Trophoblast cell (in vitro differentiated cells and primary cell): ENCODE measurements at regions not wholly inside any gene's neighbourhood (a gene's known extent, or its start where the extent isn't known, plus 50 kb on each side); places are given as distances from the start of the nearest gene placed in this dataset.

Experiments
- DNase-seq, 2 donors: peaks; one replicate each; pipeline ENCODE4 v3.0.0-alpha.2; 2016
- H2AFZ ChIP-seq: 2 replicates; pipeline ENCODE4 v1.6.1; 2013; ENCODE audit warnings: low read length, moderate library complexity, mild to moderate bottlenecking; ENCODE audit not compliant: insufficient read depth, poor library complexity
- H2AK5ac ChIP-seq: 2 replicates; pipeline ENCODE4 v1.6.1; 2013; ENCODE audit warnings: mild to moderate bottlenecking, low read length
- H2BK120ac ChIP-seq: 2 replicates; pipeline ENCODE4 v1.6.1; 2013; ENCODE audit warnings: low read length, mild to moderate bottlenecking, moderate library complexity; ENCODE audit not compliant: insufficient read depth, poor library complexity
- H2BK12ac ChIP-seq: 2 replicates; pipeline ENCODE4 v1.6.1; 2013; ENCODE audit warnings: mild to moderate bottlenecking, low read length, moderate library complexity
- H2BK5ac ChIP-seq: 2 replicates; pipeline ENCODE4 v1.6.1; 2013; ENCODE audit warnings: low read length, low read depth, moderate library complexity, mild to moderate bottlenecking; ENCODE audit not compliant: poor library complexity
- H3K14ac ChIP-seq: 2 replicates; pipeline ENCODE4 v1.6.1; 2013; ENCODE audit warnings: mild to moderate bottlenecking, low read length
- H3K18ac ChIP-seq: 2 replicates; pipeline ENCODE4 v1.6.1; 2013; ENCODE audit warnings: mild to moderate bottlenecking, low read length
- H3K23ac ChIP-seq: 2 replicates; pipeline ENCODE4 v1.6.1; 2013; ENCODE audit warnings: low read length
- H3K27ac ChIP-seq: 2 replicates; pipeline ENCODE4 v1.5.1; 2013; ENCODE audit warnings: low read depth, mild to moderate bottlenecking, inconsistent platforms, low read length, moderate library complexity
- H3K27me3 ChIP-seq: 2 replicates; pipeline ENCODE4 v1.6.1; 2013; ENCODE audit warnings: inconsistent platforms, mild to moderate bottlenecking, low read length, moderate library complexity; ENCODE audit not compliant: insufficient read depth
- H3K36me3 ChIP-seq, 2 experiments: 1 replicate in 1 of 2; 2 replicates in 1 of 2; pipeline ENCODE4 v1.6.1; 2013; ENCODE audit warnings: low read length in 2 of 2, mild to moderate bottlenecking in 2 of 2, moderate library complexity in 1 of 2; ENCODE audit not compliant: insufficient read depth in 2 of 2, control insufficient read depth in 1 of 2
- H3K4ac ChIP-seq: 2 replicates; pipeline ENCODE4 v1.6.1; 2013; ENCODE audit warnings: low read depth, mild to moderate bottlenecking, low read length, moderate library complexity
- H3K4me1 ChIP-seq, 2 experiments: 1 replicate in 1 of 2; 2 replicates in 1 of 2; pipeline ENCODE4 v1.6.1; 2013; ENCODE audit warnings: low read length in 2 of 2, mild to moderate bottlenecking in 2 of 2, moderate library complexity in 1 of 2; ENCODE audit not compliant: insufficient read depth in 2 of 2, control insufficient read depth in 1 of 2
- H3K4me2 ChIP-seq: 2 replicates; pipeline ENCODE4 v1.6.1; 2013; ENCODE audit warnings: inconsistent platforms, mild to moderate bottlenecking, low read length, moderate library complexity
- H3K4me3 ChIP-seq: 2 replicates; pipeline ENCODE4 v1.5.1; 2013; ENCODE audit warnings: mild to moderate bottlenecking, low read depth, low read length, inconsistent platforms
- H3K79me1 ChIP-seq: one replicate; pipeline ENCODE4 v1.6.1; 2013; ENCODE audit warnings: low read length
- H3K79me2 ChIP-seq: 2 replicates; pipeline ENCODE4 v1.6.1; 2013; ENCODE audit warnings: low read length, mild to moderate bottlenecking; ENCODE audit not compliant: control insufficient read depth, insufficient read depth, poor library complexity
- H3K9ac ChIP-seq: 2 replicates; pipeline ENCODE4 v1.6.1; 2013; ENCODE audit warnings: mild to moderate bottlenecking, low read length
- H3K9me3 ChIP-seq: 2 replicates; pipeline ENCODE4 v1.6.1; 2013; ENCODE audit warnings: low read depth, mild to moderate bottlenecking, control low read depth, inconsistent platforms, low read length; ENCODE audit not compliant: insufficient read depth
- H4K12ac ChIP-seq: 2 replicates; pipeline ENCODE4 v1.6.1; 2013; ENCODE audit warnings: low read depth, mild to moderate bottlenecking, low read length, moderate library complexity
- H4K8ac ChIP-seq: 2 replicates; pipeline ENCODE4 v1.6.1; 2013; ENCODE audit warnings: low read depth, mild to moderate bottlenecking, low read length, moderate library complexity
- H4K91ac ChIP-seq: one replicate; pipeline ENCODE4 v1.6.1; 2013; ENCODE audit warnings: low read depth, mild to moderate bottlenecking, low read length, moderate library complexity
- WGBS: extraction: QIAGEN DNeasy Blood & Tissue Kit; methylation state at CpG from one replicate; pipeline ENCODE4 v1.1.7; 2013; ENCODE audit warnings: missing lambda C conversion rate; ENCODE audit not compliant: insufficient read length, insufficient coverage; ENCODE audit errors: extremely low coverage; 5-methylcytosine and 5-hydroxymethylcytosine counted together

DNA sequence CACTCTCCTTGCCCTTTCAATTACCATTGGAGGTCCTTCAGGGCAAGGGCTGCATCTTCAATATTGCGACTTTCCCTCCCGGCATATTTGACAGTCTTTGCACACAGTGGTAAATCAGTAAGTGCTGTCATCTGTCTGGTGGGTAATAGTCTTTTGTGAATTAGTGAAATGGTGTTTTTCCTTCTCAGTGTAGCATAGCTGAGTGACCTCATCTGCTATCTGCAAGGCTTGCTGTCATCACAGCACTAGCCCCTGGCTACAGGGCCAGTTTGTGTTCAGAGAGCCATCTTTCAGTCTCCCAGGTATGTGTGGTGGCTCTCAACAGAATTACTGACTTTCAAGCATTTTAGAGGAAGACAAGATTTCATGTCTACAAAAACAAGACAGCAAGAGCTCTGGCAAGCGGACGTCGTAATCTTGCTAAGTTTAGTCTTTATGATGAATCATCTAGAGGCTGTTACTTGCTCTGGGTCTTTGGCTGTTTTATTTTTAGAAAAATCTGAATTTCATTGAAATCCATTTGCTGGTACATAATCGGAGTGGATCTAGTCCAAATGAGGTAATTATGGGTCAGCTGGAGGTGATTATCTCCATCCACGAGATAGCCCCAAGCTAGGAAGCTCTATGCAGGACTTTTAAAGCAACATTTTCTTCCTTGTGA is 528.9 kb downstream of the EPM2A start:
- WGBS: no CpG with 5 or more reads among the region's 7 CpGs
- no peaks in the 10 kb centered on the region for H3K27me3 ChIP-seq

DNA sequence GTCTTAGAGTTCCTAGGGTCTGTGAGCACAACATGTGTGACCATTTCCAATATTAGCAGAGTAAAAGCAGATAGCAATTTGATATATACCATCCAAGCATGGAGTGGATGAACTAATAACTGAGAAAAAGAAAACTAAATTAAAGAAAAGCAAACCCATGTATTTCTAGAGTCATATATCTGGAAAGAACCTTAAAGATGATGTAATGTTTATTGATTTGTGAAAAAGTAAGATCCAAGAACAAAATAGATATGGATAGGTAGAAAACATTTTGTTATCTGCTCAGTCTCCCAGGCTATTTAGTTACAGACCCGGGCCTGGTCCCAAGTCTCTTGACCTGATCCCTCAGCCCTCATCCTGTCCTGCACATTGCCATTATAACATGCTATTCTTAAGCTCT is 526.8 kb downstream of the EPM2A start:
- Histone ChIP-seq H3K79me1 (no peaks in the 10 kb centered on the region), H3K27ac (no peak overlapping the region), H2AFZ (no peak overlapping the region), H2BK120ac (no peak overlapping the region), H4K12ac (no peak overlapping the region), H3K14ac (no peak overlapping the region), H3K4me3 (no peak overlapping the region), H3K27me3 (no peaks in the 10 kb centered on the region), H3K23ac (no peak overlapping the region), H3K36me3 (no peaks in the 10 kb centered on the region), H4K91ac (no peak overlapping the region), H3K9ac (no peak overlapping the region), H3K4me1 (peaks cover 0 to 9% of the 10 kb centered on the region in 2 experiments), H3K4me2 (no peak overlapping the region), H2BK12ac (no peak overlapping the region), H3K79me2 (no peaks in the 10 kb centered on the region), H3K4ac (no peak overlapping the region), H3K18ac (no peak overlapping the region), H2BK5ac (no peak overlapping the region), H3K9me3 (no peaks in the 10 kb centered on the region), H4K8ac (no peak overlapping the region), H2AK5ac (no peak overlapping the region)
- no peak for DNase-seq
- no CpG with 5 or more reads among the region's 1 CpG for WGBS

More for the DNA sequence above, 528.9 kb downstream of the EPM2A start:
- H2BK5ac ChIP-seq: no peak overlapping the region
- no peak overlapping the region for H3K4me2 ChIP-seq
- peak overlapping the region; percentile 69 for H3K27ac ChIP-seq
- H3K79me1 ChIP-seq: no peaks in the 10 kb centered on the region
- no peak overlapping the region for H3K4ac ChIP-seq
- no peak overlapping the region for H3K18ac ChIP-seq
- no peak overlapping the region for H2BK120ac ChIP-seq
- peak; percentile 4 to 41 for DNase-seq
- no peak overlapping the region for H4K8ac ChIP-seq
- peaks cover 0 to 9% of the 10 kb centered on the region in 2 experiments for H3K4me1 ChIP-seq
- no peak overlapping the region for H2AK5ac ChIP-seq
- no peak overlapping the region for H3K4me3 ChIP-seq
- H3K9ac ChIP-seq: no peak overlapping the region
- H3K79me2 ChIP-seq: no peaks in the 10 kb centered on the region
- no peak overlapping the region for H2AFZ ChIP-seq
- no peak overlapping the region for H4K91ac ChIP-seq
- no peak overlapping the region for H3K14ac ChIP-seq
- H4K12ac ChIP-seq: no peak overlapping the region
- H2BK12ac ChIP-seq: no peak overlapping the region
- H3K9me3 ChIP-seq: no peaks in the 10 kb centered on the region
- no peak overlapping the region for H3K23ac ChIP-seq
- H3K36me3 ChIP-seq: no peaks in the 10 kb centered on the region

DNA sequence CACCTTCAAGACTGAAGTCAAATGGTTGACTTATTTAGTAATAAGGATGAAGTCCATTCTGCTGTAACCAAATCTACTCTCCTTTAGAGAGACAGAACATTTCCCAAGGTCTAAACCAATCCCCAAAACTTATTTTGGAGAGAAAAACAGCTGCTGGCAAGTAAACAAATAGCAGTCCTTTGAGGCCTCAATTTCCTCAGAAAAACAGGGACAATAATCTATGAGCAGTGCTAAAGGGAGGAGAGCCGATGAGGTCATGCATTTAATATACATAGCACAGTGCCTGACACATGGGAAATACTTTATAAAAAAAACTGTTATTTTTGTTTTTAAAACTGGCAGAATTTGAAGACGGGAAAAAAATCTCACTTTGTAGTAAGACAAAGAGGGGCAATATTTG is 526.0 kb downstream of the EPM2A start:
- no peak for DNase-seq
- no CpG with 5 or more reads among the region's 2 CpGs for WGBS
- Histone ChIP-seq H3K14ac (no peak overlapping the region), H2BK120ac (no peak overlapping the region), H3K27me3 (no peaks in the 10 kb centered on the region), H4K91ac (no peak overlapping the region), H3K79me1 (no peaks in the 10 kb centered on the region), H3K23ac (no peak overlapping the region), H3K4me1 (peaks cover 0 to 9% of the 10 kb centered on the region in 2 experiments), H3K4ac (no peak overlapping the region), H3K9me3 (no peaks in the 10 kb centered on the region), H3K36me3 (no peaks in the 10 kb centered on the region), H3K79me2 (no peaks in the 10 kb centered on the region), H2BK5ac (no peak overlapping the region), H3K27ac (no peak overlapping the region), H2AK5ac (no peak overlapping the region), H4K8ac (no peak overlapping the region), H3K9ac (no peak overlapping the region), H2AFZ (no peak overlapping the region), H3K4me2 (no peak overlapping the region), H3K18ac (no peak overlapping the region), H2BK12ac (no peak overlapping the region), H4K12ac (no peak overlapping the region), H3K4me3 (no peak overlapping the region)

DNA sequence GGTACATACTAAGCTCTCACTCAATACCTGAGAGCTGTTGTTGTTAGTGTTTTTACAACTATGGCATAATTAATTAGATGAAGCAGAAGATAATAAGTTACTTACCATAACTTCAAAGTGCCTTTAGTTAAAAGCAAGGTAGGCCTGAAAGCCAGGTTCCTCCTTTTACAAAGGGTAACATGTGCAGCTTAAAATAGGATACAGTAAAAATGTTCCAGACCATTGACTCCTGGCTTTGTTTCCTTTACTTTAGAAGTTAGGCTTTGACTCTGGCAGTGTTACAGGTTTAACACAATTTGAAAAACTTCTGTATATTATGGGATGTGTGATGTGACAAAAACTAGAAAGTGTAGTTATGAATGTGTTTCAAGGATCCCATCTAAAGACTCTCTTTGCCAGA is 522.5 kb downstream of the EPM2A start:
- Histone ChIP-seq H3K4me2 (no peak overlapping the region), H2BK5ac (no peak overlapping the region), H3K23ac (no peak overlapping the region), H2AK5ac (no peak overlapping the region), H3K18ac (no peak overlapping the region), H2BK120ac (no peak overlapping the region), H3K27ac (no peak overlapping the region), H2AFZ (no peak overlapping the region), H3K36me3 (no peaks in the 10 kb centered on the region), H2BK12ac (no peak overlapping the region), H3K4ac (no peak overlapping the region), H3K9me3 (no peaks in the 10 kb centered on the region), H3K9ac (no peak overlapping the region), H3K79me1 (no peaks in the 10 kb centered on the region), H3K14ac (no peak overlapping the region), H4K91ac (no peak overlapping the region), H4K8ac (no peak overlapping the region), H3K79me2 (no peaks in the 10 kb centered on the region), H4K12ac (no peak overlapping the region), H3K4me3 (no peak overlapping the region), H3K27me3 (no peaks in the 10 kb centered on the region), H3K4me1 (no peaks in the 10 kb centered on the region)
- no peak for DNase-seq
